Activated CD4-positive, alpha-beta T cell treated with anti-CD3 and anti-CD28 coated beads for 36 hours (primary cell): ENCODE measurements at regions not wholly inside any gene's neighbourhood (a gene's known extent, or its start where the extent isn't known, plus 50 kb on each side); places are given as distances from the start of the nearest gene placed in this dataset.
A peak's percentile ranks its signal among the peaks of the same experiment; 100 is the strongest.

Experiments
- ATAC-seq: fragments of 200-7000 bp; cut with Tn5 transposase; one replicate; pipeline ENCODE4 v1.10.0; 2021; ENCODE audit warnings: mild to moderate bottlenecking, moderate library complexity
- CTCF ChIA-PET: fragments of 350-600 bp; sonication (Branson Sonifier 250); formaldehyde crosslinking; loops from one replicate; lab custom pipeline; 2021; ENCODE audit warnings: antibody characterized with exemption; lab: Charles Lee
- POLR2A ChIA-PET: fragments of 350-600 bp; sonication (Branson Sonifier 250); formaldehyde crosslinking; loops from one replicate; lab custom pipeline; 2021; ENCODE audit warnings: antibody characterized with exemption, inconsistent platforms; lab: Charles Lee
- DNase-seq: peaks from one replicate; pipeline ENCODE4 v3.0.0-alpha.2; 2020
- H3K27ac Mint-ChIP-seq: one replicate; pipeline ENCODE4 v1.8.0; 2021; ENCODE audit warnings: mixed read lengths
- H3K27me3 Mint-ChIP-seq: one replicate; pipeline ENCODE4 v1.8.0; 2021; ENCODE audit warnings: mixed read lengths
- H3K36me3 Mint-ChIP-seq: one replicate; pipeline ENCODE4 v1.8.0; 2021; ENCODE audit warnings: low read depth, mixed read lengths
- H3K4me1 Mint-ChIP-seq: one replicate; pipeline ENCODE4 v1.8.0; 2021; ENCODE audit warnings: mixed read lengths
- H3K4me3 Mint-ChIP-seq: one replicate; pipeline ENCODE4 v1.8.0; 2021; ENCODE audit warnings: mild to moderate bottlenecking, moderate library complexity, mixed read lengths
- H3K9me3 Mint-ChIP-seq: one replicate; pipeline ENCODE4 v1.8.0; 2021; ENCODE audit warnings: low read depth, mixed read lengths
- intact Hi-C, 2 experiments: fragments of 100-400 bp; cut with DNase I in 1 of 2; cut with micrococcal nuclease in 1 of 2; formaldehyde crosslinking; loops; one replicate each; pipeline versions ENCODE4 v1.14.2 to v1.15.1; 2022 to 2024; cut with DNase I, micrococcal nuclease

DNA sequence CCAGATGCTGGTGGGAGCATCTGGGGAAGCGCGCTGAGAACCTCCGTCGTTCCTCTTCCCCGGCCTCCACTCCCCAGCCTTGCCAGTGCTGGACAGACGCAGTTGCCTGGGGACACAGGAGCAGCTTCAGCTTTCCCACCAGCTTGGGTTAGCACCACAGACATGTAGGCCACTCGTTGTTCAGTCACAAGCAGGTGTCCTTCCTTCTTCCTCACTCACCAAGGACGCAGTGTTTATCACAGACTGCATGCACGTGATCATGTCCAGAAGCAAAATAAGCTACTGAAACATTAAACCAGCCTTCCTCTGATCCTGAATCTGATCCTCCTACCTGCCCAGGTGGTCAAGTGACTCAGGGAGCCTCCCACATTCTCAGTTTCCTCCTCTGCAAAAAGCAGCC lies 232.9 kb downstream of the SYK start:
- Mint-ChIP-seq H3K9me3 (no peaks in the 10 kb centered on the region), H3K4me3 (no peak overlapping the region), H3K27ac (no peak overlapping the region), H3K4me1 (peaks cover 41% of the 10 kb centered on the region), H3K27me3 (peaks cover 10% of the 10 kb centered on the region), H3K36me3 (no peaks in the 10 kb centered on the region)
- ChIA-PET CTCF (interaction anchor here (0.6 to 2.5 kb wide), 21 partner anchors 9 to 1076 kb away, joined by 3 to 15 read pairs (median 4); no protein-coding TSS in a partner anchor), POLR2A (interaction anchor here (0.9 kb wide), 1 partner anchor 113 kb away, joined by 4 read pairs; no protein-coding TSS in a partner anchor)
- DNase-seq (no peak), ATAC-seq (no peak)
- intact Hi-C loops = loop anchor here (1.0 to 10.0 kb wide), 4 partner anchors 37 to 693 kb away; no protein-coding TSS in a partner anchor

- ATAC-seq = no peak
- H3K4me3 Mint-ChIP-seq = no peak overlapping the region
- POLR2A ChIA-PET = interaction anchor here (0.6 to 0.9 kb wide), 3 partner anchors 65 to 112 kb away, joined by 3 to 4 read pairs (median 3); no protein-coding TSS in a partner anchor
- H3K9me3 Mint-ChIP-seq = no peaks in the 10 kb centered on the region
- peak; percentile 25 for DNase-seq
- CTCF ChIA-PET = interaction anchor here (0.5 to 2.5 kb wide), 13 partner anchors 12 to 1077 kb away, joined by 3 to 15 read pairs (median 4); no protein-coding TSS in a partner anchor
- intact Hi-C loops = loop anchor here (1.0 to 10.0 kb wide), 6 partner anchors 36 to 692 kb away; no protein-coding TSS in a partner anchor
- H3K36me3 Mint-ChIP-seq = no peaks in the 10 kb centered on the region
- peaks cover 43% of the 10 kb centered on the region for H3K4me1 Mint-ChIP-seq
- H3K27ac Mint-ChIP-seq = peak overlapping the region; percentile 23
- H3K27me3 Mint-ChIP-seq = peaks cover 10% of the 10 kb centered on the region
Measured at GRCh38 chr9:91034976-91035824, 233.6 kb downstream of the SYK start.

DNA sequence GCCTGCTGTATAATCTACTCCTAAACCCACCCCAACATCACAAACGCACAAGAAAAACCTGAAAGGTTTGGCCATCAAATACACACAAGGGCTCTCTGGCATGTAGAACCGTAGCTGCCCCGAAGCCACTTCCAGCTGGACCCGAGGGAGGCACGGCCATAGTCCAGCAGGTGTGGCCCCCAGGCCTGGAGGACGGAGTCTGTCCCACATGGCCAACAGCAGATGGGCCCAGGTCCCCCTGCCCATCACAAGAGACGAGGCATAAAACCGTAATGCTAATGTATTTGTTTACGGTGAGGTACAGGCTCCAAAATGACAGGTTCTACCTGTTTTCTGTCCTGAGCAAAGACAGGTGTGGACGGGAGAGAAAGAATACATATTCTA lies 234.2 kb downstream of the SYK start:
- ChIA-PET POLR2A (interaction anchor here (0.6 to 0.7 kb wide), 2 partner anchors 65 to 95 kb away, joined by 3 read pairs; no protein-coding TSS in a partner anchor), CTCF (interaction anchor here (0.7 to 2.5 kb wide), 5 partner anchors 12 to 441 kb away, joined by 3 to 15 read pairs (median 4); no protein-coding TSS in a partner anchor)
- Mint-ChIP-seq H3K4me3 (no peak overlapping the region), H3K36me3 (peaks cover 4% of the 10 kb centered on the region), H3K4me1 (peaks cover 49% of the 10 kb centered on the region), H3K27me3 (peaks cover 14% of the 10 kb centered on the region), H3K27ac (peak overlapping the region; percentile 23), H3K9me3 (no peaks in the 10 kb centered on the region)
- ATAC-seq (no peak), DNase-seq (no peak)
- intact Hi-C loops = loop anchor here (2.0 to 10.0 kb wide), 5 partner anchors 119 to 689 kb away; no protein-coding TSS in a partner anchor

DNA sequence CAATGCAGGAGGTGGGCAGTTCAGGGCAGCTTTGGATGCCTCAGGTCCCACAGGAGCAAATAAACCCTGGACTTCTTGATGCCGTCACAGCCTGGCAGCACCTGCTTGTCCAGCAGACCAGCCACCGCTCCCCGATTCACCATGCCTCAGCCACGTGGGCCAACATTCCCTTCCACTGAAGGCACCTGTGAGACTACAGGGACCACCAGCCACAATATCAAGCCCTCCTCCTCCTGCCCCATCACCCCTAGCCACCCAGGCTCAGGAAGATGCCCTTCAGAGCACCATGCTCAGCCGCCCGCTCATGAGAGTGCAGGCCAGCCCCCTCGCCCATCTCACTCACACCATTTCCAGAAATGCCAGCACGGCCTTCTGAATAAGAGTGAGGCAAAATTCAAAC lies 234.7 kb downstream of the SYK start:
- Mint-ChIP-seq H3K4me3 (no peak overlapping the region), H3K4me1 (peaks cover 52% of the 10 kb centered on the region)
- intact Hi-C loops = loop anchor here (2.0 to 10.0 kb wide), 5 partner anchors 119 to 688 kb away; no protein-coding TSS in a partner anchor

DNA sequence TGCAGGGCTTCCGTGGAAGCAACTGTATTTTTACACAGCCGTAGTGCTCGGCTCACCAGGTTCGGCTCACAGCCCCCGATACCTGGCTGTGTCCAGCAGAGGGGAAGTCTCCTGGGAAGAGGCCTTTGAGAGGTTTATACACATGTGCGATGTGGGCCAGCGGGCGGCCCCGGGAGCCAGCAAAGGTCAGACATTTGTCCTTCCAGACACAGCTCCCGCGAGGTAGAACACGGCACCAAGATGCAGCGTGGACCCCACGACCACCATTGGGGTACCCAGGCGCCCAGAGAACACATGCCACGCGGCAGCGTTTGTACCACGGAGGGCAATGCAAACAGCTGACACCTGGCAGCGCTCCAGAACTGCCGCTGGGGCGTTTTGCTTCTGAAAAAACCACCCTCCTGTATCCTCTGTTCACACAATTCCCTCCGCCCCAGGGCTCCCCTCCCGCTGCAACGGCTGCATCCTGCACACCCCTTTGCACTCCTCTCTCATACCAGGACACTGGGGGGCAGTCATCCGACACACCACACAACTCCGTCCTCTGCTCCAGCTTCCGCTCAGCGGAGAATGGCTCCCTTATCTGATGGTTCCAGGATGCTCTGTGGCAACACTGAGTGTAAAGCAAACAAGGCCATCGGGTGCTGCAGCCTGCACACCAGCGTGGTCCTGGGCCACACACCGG lies 235.3 kb downstream of the SYK start:
- ATAC-seq = peak; percentile 89
- Mint-ChIP-seq H3K4me3 (peak overlapping the region; percentile 19), H3K36me3 (peaks cover 4% of the 10 kb centered on the region), H3K9me3 (no peaks in the 10 kb centered on the region), H3K27me3 (peaks cover 9% of the 10 kb centered on the region), H3K27ac (peak overlapping the region; percentile 86), H3K4me1 (peaks cover 52% of the 10 kb centered on the region)
- DNase-seq = peak; percentile 87
- intact Hi-C loops = loop anchor here (1.0 to 10.0 kb wide), 8 partner anchors 120 to 688 kb away; no protein-coding TSS in a partner anchor
- ChIA-PET POLR2A (interaction anchor here (0.5 to 1.2 kb wide), 6 partner anchors 13 to 322 kb away, joined by 3 to 5 read pairs (median 4); no protein-coding TSS in a partner anchor), CTCF (interaction anchor here (0.6 to 1.4 kb wide), 15 partner anchors 13 to 397 kb away, joined by 3 to 5 read pairs (median 3); no protein-coding TSS in a partner anchor)

More for the DNA sequence above, 234.7 kb downstream of the SYK start:
- POLR2A ChIA-PET = no interaction called here
- H3K27me3 Mint-ChIP-seq = peaks cover 9% of the 10 kb centered on the region
- H3K27ac Mint-ChIP-seq = no peak overlapping the region
- DNase-seq (no peak), ATAC-seq (no peak)
- H3K9me3 Mint-ChIP-seq = no peaks in the 10 kb centered on the region
- CTCF ChIA-PET = interaction anchor here (0.6 to 1.4 kb wide), 7 partner anchors 14 to 390 kb away, joined by 3 to 4 read pairs (median 3); no protein-coding TSS in a partner anchor
- peaks cover 4% of the 10 kb centered on the region for H3K36me3 Mint-ChIP-seq

DNA sequence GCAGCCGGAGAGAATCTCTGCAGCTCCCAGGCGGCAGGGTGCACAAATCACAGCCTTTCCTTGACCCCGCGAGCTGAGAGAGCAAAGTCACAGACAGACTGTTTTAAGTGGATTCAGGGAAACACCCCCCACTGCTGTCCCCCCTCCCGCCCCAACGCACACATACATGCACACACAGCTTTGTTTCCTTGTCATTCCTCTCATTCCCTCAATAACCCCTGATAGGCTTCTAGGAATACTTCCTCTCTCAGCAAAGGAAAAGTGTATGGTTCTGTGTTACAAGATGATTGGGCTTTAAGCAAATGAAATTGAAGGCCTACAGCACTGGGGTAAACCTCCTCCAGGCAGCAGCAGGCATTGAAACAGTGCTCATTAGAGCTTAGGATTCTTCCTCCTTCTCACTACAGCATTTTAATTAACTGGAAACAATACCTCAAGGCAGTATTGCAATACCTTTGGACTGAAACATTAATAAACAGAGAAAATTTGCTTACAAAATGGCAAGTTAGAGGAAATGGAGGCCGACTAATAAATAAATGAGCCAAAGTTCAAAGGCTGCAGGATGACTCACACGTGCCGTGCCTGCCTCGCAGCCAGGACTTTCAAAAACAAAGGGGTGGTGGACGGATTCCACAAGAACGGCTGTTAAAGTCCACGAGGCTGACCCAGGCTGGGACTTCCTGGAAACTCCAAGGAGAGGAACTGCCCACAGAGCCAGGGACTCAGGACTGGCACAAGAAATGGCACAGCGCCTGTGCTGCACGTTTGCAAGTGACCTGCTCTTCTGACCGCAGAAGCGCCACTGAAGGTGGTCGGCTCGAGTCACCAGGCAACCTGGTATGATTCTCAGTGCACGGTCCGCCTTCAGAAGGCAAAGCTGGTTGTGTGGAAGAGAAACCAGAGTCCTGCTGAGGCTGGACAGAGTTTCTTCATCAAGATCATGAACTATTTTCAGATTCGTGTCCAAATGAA lies 236.2 kb downstream of the SYK start:
- peak; percentile 56 for DNase-seq
- intact Hi-C loops = loop anchor here (1.0 to 10.0 kb wide), 8 partner anchors 120 to 687 kb away; no protein-coding TSS in a partner anchor
- Mint-ChIP-seq H3K27me3 (peaks cover 11% of the 10 kb centered on the region), H3K36me3 (peaks cover 4% of the 10 kb centered on the region), H3K9me3 (no peaks in the 10 kb centered on the region), H3K4me3 (peak overlapping the region; percentile 19), H3K4me1 (peaks cover 52% of the 10 kb centered on the region), H3K27ac (peak overlapping the region; percentile 86)
- POLR2A ChIA-PET = interaction anchor here (0.7 to 1.2 kb wide), 5 partner anchors 94 to 321 kb away, joined by 3 to 5 read pairs (median 4); no protein-coding TSS in a partner anchor
- ATAC-seq = no peak
- CTCF ChIA-PET = interaction anchor here (0.8 to 1.4 kb wide), 12 partner anchors 22 to 396 kb away, joined by 3 to 5 read pairs (median 3); no protein-coding TSS in a partner anchor

- DNase-seq (no peak), ATAC-seq (no peak)
- H3K4me1 Mint-ChIP-seq = peaks cover 55% of the 10 kb centered on the region
- peaks cover 16% of the 10 kb centered on the region for H3K27me3 Mint-ChIP-seq
- peaks cover 4% of the 10 kb centered on the region for H3K36me3 Mint-ChIP-seq
- ChIA-PET POLR2A (no interaction called here), CTCF (no interaction called here)
- no peaks in the 10 kb centered on the region for H3K9me3 Mint-ChIP-seq
- intact Hi-C loops = loop anchor here (5.0 to 10.0 kb wide), 3 partner anchors 121 to 686 kb away; no protein-coding TSS in a partner anchor
- H3K27ac Mint-ChIP-seq = peak overlapping the region; percentile 0
- no peak overlapping the region for H3K4me3 Mint-ChIP-seq
Measured at GRCh38 chr9:91038483-91039124, 237.0 kb downstream of the SYK start.

DNA sequence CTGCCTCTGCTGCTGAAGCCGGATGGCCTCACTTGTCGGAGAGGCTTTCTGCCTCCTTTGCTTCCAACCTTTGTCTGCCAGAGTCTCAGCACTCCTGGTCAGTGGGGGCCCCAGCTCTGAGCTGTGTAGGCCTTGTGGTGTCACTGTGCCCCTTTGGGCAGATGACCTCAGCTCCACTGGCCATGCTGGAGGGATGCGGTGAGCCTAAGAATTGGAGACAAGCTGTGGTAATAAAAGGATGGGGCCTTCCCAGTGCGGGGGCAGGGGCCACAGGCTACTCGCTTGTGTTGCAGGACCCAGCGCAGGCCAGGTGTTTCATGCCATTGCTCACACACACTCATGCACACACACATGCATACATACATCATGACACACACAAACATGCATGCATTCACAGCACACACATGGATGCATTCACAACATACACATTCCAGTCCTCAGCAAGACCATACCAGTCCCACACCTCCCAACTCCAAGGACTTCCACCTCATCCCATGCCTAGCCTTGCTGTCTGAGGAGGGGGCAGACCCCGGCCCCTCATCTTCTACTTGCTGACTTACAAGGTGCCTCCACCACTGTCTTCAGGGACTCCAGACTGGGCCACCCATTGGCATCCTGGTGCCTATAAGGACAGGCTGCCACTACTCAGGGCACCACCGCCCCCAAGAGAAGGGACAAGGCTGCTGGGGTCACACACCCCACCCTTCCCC lies 237.7 kb downstream of the SYK start:
- peaks cover 59% of the 10 kb centered on the region for H3K4me1 Mint-ChIP-seq
- CTCF ChIA-PET = no interaction called here
- peaks cover 22% of the 10 kb centered on the region for H3K27me3 Mint-ChIP-seq
- H3K27ac Mint-ChIP-seq = no peak overlapping the region
- no peak overlapping the region for H3K4me3 Mint-ChIP-seq
- DNase-seq (no peak), ATAC-seq (no peak)
- POLR2A ChIA-PET = no interaction called here
- peaks cover 4% of the 10 kb centered on the region for H3K36me3 Mint-ChIP-seq
- H3K9me3 Mint-ChIP-seq = no peaks in the 10 kb centered on the region
- intact Hi-C loops = loop anchor here (5.0 to 10.0 kb wide), 3 partner anchors 122 to 686 kb away; no protein-coding TSS in a partner anchor

DNA sequence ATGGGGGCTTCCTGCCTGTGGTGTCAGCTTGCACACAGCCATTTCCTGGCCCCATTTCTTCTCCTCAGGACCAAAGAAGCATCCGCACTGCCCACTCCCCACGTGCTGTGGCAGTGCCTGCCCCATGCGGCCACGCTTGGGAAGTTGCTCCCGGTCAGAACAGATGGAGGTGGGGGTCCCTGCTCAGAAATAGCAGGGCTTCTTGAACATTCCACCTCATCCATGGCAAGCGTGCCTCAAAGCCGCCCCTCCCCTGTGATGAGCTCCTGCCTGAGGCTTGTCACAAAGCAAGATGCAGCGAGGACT lies 238.2 kb downstream of the SYK start:
- Mint-ChIP-seq H3K36me3 (peaks cover 4% of the 10 kb centered on the region), H3K27me3 (peaks cover 27% of the 10 kb centered on the region), H3K9me3 (no peaks in the 10 kb centered on the region), H3K27ac (peak overlapping the region; percentile 58), H3K4me3 (no peak overlapping the region), H3K4me1 (peaks cover 59% of the 10 kb centered on the region)
- ATAC-seq (no peak), DNase-seq (no peak)
- intact Hi-C loops = loop anchor here (5.0 to 10.0 kb wide), 3 partner anchors 122 to 685 kb away; no protein-coding TSS in a partner anchor
- ChIA-PET POLR2A (no interaction called here), CTCF (no interaction called here)
